GM19324 (cell line): ENCODE measurements at regions not wholly inside any gene's neighbourhood (a gene's known extent, or its start where the extent isn't known, plus 50 kb on each side); places are given as distances from the start of the nearest gene placed in this dataset.
"Not testable (repeated sequence)": the region's sequence is repeated elsewhere in the genome, so short reads cannot be mapped to it uniquely, and the experiment has no call there.

Experiments
- ATAC-seq: cut with Tn5 transposase; IDR thresholded peaks from one replicate; pipeline ENCODE4 v1.9.1; 2021; ENCODE audit warnings: mild to moderate bottlenecking, moderate library complexity; ENCODE audit not compliant: unreplicated experiment, low FRiP score

DNA sequence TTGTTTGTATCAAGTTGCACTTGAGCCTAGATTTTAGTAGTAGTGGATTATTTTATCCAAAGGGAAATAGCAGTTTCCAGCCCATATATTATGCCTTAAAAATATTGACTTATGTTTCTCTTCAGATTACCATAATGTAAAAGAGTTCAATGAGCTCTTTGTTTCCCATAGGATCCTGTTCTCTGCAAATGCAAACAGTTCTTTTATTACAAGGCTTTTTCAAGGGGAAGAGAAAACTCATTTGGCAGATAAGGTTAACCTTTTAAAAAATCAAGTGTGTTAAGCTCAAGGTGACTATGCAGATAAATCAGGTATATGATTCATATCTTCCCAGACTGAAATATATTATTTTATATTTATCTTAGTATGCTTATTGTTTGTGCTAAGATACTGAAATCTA, 961.2 kb upstream of the SPRY2 start:
- ATAC-seq, result no peak

DNA sequence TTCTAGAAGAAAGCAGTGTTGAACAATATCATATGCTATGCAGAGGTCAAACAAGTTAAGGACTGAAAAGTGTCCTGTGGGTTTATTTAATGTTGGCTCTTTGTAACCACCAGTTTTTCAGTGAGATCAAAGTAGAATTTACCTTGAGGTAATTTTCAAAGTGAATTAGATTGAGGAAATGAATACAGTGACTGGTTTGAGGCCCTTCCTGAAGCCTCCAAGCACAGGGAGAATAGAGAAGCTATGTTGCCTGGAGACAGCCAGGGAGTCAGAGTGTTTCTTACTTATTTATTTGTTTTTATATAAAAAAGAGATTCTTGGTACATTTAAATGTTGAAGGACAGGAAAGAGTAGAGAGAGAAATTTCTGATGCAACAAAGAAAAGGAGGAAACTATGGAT, 954.3 kb upstream of the SPRY2 start:
- no peak for ATAC-seq

- no peak for ATAC-seq
These were observed 952.8 kb upstream of the SPRY2 start for GRCh38 chr13:81293594-81294164.

DNA sequence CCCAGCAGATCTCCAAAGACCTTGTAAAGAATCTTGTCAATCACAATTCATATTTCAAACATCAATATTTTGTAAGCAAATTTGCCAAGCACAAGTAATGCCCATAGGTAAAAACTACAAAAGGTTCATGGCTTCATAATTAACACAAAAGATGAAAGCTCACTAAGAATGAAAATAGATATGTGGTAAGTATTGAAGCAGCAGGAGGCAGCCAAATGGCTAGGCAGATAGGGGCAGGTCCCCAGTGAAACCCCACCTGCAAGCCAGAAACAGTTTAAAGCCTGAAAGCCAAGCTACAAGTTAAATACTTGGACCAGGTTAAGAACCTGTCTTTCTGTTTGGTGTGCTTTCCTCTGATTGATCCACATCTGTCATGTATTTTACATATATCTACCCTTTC, 942.6 kb upstream of the SPRY2 start:
- ATAC-seq, result no peak

GRCh38 chr13:81283062-81283461, 942.1 kb upstream of the SPRY2 start:
- no peak for ATAC-seq

DNA sequence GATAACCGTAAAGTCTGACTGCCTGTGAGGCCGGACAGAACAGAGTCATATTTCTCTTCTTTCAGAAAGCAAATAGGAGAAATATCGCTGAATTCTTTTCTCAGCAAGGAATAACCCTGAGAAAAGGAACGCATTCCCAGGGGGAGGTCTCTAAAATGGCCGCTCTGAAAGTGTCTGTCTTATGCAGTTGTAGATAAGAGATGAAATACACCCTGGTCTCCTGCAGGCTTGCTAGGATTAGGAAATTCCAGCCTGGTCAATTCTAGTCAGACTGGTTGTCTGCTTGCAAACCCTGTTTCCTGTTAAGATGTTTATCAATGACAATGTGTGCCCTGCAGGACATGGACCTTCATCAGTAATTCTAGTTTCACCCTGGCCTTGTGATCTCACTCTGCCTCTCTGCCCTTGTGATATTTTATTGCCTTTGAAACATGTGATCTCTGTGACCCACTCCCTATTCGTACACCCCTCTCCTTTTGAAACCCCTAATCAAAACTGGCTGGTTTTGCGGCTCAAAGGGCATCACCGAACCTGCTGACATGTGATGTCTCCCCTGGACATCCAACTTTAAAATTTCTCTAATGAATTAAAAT, 934.8 kb upstream of the SPRY2 start:
- ATAC-seq, result no peak

GRCh38 chr13:81247711-81248110, 906.8 kb upstream of the SPRY2 start:
- no peak for ATAC-seq

DNA sequence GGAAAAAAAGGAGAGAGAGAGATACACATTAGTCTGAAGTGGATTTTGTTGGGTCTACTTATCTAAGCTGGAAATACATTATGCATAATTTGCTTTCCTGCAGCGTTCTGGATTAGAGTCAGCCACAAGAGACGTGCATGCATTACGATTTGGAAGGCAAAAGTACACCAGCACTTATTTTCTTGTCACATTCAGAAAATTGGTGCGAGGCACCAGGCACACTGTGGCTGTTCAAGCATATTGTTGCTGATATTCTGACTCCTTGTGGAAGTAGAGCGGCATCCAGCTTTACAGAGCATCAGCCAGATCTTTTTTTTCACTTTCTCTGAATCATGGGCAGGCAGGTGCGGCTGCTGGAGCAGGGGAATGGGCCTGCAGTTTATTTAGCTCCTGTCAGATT, 905.6 kb upstream of the SPRY2 start:
- no peak for ATAC-seq

- no peak for ATAC-seq
These were observed 903.1 kb upstream of the SPRY2 start for GRCh38 chr13:81244011-81244410.

DNA sequence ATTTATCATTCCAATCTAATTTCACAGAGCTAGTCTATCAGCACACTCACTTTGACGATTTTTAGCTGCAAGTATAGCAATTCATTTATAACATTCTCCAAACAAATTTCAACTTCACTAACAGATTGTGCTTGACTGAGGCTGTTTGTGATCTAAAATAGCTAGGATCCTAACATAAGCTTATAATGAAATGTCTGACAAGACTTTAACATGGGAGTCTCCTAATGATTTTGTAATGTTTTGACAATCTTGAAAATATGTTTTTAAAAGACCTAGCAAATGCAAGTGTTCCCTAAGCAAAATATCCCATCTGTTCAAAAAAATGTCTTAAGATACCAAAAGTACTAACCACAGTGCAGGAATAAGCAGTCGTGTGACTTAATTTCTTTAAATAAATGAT, 889.5 kb upstream of the SPRY2 start:
- no peak for ATAC-seq

- not testable (repeated sequence) for ATAC-seq
These were observed 885.9 kb upstream of the SPRY2 start for GRCh38 chr13:81226830-81227229.

- ATAC-seq, result no peak
These were observed 883.4 kb upstream of the SPRY2 start for GRCh38 chr13:81224209-81224833.

DNA sequence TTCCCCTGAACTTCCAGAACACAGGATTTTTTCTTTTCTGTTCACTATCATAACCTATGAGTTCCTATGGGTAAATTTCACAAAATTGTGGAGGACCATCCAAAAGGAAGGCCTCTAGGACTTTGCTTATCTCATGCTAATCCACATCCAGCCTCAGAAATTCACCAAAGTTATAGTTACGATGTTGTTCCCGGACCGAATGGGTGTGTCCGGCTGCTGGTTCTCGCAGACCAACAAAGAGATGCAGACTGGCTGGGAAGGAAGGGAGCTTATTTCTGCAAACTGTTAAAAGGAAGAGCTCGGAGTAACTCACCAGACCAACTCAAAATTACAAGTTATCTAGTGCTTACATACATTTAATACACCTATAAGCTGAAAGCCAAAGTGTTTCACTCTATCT, 882.9 kb upstream of the SPRY2 start:
- no peak for ATAC-seq

DNA sequence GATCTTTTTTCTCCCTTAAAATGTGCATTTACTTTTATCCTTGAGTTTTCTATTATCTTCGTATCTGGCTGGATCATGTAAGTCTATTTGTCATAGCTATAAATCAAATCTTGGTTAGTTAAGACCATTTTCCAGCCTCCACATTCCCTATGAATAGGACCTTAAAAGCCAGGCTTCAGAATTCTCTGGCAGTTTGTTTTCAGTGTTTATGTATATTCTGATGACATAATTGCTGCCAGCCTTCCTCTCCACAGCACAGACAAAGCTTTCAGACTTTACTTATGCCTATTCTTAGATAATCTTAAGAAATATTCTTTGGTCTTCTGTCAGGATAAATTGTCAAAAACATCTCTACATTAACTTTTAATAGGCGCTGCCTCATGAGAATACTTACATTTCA, 870.8 kb upstream of the SPRY2 start:
- ATAC-seq, result no peak

DNA sequence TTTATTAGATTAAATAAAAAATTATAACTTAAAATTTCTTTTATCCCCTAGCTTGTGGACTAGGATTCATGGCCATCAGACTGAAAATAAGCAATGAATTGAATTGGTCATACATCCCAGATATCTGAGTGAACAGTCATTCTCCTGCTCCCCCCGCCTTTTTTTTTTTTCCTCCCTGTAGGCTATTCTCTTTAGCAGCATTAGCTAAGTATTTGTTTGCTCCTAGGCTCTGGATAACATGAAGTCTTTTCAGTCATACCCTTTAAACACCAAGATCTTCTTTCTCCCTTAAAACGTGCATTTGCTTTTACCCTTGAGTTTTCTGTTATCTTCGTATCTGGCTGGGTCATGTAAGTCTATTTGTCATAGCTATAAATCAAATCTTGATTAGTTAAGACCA, 866.7 kb upstream of the SPRY2 start:
- no peak for ATAC-seq

DNA sequence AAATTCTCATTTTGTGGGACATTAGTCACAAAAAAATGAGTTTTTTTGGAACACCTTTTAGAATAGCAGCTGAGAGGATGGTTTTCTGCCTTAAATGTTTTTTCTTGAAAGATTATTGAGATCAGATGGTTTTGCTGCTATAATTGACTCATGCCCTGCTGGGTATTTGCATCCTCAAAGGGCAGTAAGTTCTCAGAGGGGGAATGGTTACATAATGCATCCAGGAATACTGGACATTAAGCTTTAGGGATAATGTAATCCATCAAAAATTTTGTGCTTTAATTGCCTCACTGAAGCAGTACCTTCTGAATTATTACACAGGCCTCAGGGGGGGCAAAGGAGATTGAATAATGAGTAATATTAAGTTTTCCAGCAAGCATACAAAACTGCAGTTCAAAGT, 866.3 kb upstream of the SPRY2 start:
- ATAC-seq, result no peak

DNA sequence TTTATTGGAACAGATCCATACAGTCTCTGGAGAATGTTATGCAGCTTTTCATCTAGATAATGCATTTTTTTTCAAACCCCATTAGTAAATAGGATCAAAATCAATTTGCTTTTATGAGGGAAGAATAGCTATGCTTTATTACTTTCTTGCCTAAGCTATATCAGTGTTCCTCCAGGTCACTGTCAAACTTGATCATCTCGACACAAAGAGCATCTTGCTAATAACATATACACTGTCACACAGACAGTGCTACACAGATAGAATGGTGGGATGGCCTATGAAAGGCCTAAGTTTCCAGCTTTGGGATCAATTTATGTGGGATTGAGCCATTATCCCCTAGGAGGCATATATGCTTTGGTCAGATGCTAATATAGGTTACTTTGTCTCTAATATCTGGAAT, 862.9 kb upstream of the SPRY2 start:
- ATAC-seq, result no peak

DNA sequence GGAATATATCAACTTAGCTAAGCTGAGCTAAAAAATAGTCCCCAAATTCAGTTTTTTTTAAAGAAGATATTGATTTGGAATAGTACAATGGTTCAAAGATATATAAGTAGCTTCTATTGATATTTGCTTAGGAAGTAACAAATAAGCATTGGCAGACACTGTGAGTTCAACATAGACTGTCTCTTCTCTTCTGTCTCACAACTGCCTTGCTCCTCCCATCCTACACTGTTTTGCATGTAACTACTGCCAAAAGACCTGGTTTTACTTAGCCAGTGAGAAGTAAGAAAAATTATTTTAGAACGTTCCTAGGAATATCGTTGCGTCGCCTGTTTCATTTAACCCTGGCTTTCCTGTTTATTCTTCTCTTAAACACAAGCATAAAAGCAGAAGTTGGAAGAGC, 859.0 kb upstream of the SPRY2 start:
- no peak for ATAC-seq

GRCh38 chr13:81197966-81198365, 857.0 kb upstream of the SPRY2 start:
- no peak for ATAC-seq

DNA sequence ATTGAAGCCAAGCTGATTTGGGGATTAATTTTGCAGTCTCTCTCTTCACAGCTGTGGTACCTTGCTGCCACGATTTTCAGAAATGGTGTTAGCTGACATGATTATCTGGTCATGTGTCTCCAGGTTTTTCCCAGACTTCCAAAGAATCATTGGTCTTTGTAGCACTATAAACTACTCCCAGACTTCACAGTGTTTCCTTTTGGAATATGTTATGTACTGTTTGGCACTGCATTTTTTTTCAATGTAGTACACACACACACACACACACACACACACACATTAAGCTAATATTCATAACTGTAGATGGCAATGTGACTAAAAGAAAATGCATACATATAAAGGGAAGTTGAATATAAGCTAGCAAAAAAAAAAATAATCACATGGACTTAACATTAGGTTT, 856.6 kb upstream of the SPRY2 start:
- no peak for ATAC-seq

DNA sequence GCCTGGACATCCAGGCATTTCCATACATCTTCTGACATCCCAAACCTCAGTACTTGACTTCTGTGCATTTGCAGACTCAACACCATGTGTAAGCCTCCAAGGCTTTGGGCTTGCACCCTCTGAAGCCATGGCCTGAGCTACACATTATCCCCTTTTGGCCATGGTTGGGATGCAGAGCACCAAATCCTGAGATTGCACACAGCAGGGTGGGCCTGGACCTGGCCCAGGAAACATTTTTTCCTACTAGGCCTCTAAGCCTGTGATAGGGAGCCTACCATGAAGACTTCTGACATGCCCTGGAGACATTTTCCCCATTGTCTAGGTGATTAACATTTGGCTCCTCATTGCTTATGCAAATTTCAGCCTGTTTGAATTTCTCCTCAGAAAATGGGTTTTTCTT, 853.4 kb upstream of the SPRY2 start:
- ATAC-seq, result no peak

DNA sequence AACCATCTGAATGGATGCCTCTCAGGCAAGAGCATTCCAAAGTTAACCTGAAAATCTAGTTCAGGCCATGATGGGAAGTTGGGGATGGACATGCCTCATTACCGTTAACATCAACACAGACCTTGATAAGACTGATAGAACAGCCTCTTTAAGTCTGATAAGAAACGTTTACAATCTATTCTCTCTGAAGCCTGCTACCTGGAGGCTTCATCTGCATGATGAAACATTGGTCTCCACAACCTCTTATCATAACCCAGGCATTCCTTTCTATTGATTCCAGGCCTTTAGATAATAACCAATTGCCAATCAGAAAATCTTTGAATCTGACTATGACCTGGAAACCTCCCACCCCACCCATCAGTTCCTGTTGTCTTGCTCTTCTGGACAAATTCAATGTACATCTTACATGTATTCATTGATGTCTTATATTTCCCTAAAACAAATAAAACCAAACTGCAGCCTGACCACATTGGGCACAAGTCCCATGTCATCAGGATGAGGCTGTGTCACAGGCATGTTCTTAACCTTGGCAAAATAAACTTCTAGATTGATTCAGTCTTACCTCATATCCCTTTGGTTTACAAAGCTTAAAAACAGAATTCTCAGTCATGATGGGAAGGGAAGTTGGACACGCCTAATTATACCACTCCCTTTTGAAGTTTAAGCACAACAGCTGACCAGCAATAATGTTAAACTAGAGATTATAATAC, 843.8 kb upstream of the SPRY2 start:
- ATAC-seq, result no peak
